ENCODE measurements at regions not wholly inside any gene's neighbourhood (a gene's known extent, or its start where the extent isn't known, plus 50 kb on each side); places are given as distances from the start of the nearest gene placed in this dataset.
"Not testable (repeated sequence)": the region's sequence is repeated elsewhere in the genome, so short reads cannot be mapped to it uniquely, and the experiment has no call there.

GRCh38 chr12:59396519-59396918 is 199.3 kb upstream of the SLC16A7 start:
- FAIRE-seq (no peak), DNase-seq (ENCODE audit: insufficient read length, low spot score) (no peak)
- TF ChIP-seq CTCF (IDR thresholded peaks at IDR 0.05; ENCODE audit: insufficient read depth, missing control alignments): no peak

- not testable (repeated sequence) for FAIRE-seq; DNase-seq (ENCODE audit: insufficient read length, low spot score)
Measured at GRCh38 chr12:59395310-59395709, 200.5 kb upstream of the SLC16A7 start.

- no peak for TF ChIP-seq CTCF (IDR thresholded peaks at IDR 0.05; ENCODE audit: insufficient read depth, missing control alignments)
- DNase-seq (ENCODE audit: insufficient read length, low spot score): no peak
- FAIRE-seq: no peak
Measured at GRCh38 chr12:59393506-59393905, 202.3 kb upstream of the SLC16A7 start.

GRCh38 chr12:59389968-59390576 is 205.8 kb upstream of the SLC16A7 start:
- TF ChIP-seq CTCF (IDR thresholded peaks at IDR 0.05; ENCODE audit: insufficient read depth, missing control alignments): no peak
- no peak for DNase-seq (ENCODE audit: insufficient read length, low spot score)
- FAIRE-seq: no peak

- TF ChIP-seq CTCF (IDR thresholded peaks at IDR 0.05; ENCODE audit: insufficient read depth, missing control alignments): no peak
- DNase-seq (ENCODE audit: insufficient read length, low spot score) (no peak), FAIRE-seq (no peak)
Measured at GRCh38 chr12:59388694-59389093, 207.1 kb upstream of the SLC16A7 start.

- no peak for FAIRE-seq
- no peak for TF ChIP-seq CTCF (IDR thresholded peaks at IDR 0.05; ENCODE audit: insufficient read depth, missing control alignments)
- DNase-seq (ENCODE audit: insufficient read length, low spot score): no peak
Measured at GRCh38 chr12:59388176-59388575, 207.7 kb upstream of the SLC16A7 start.

- no peak for FAIRE-seq
- no peak for TF ChIP-seq CTCF (IDR thresholded peaks at IDR 0.05; ENCODE audit: insufficient read depth, missing control alignments)
- DNase-seq (ENCODE audit: insufficient read length, low spot score): no peak
Measured at GRCh38 chr12:59386236-59386635, 209.6 kb upstream of the SLC16A7 start.
